B cell (primary cell): ENCODE measurements at regions not wholly inside any gene's neighbourhood (a gene's known extent, or its start where the extent isn't known, plus 50 kb on each side); places are given as distances from the start of the nearest gene placed in this dataset.

Experiments used
- ATAC-seq: fragments of 200-7000 bp; cut with Tn5 transposase; one replicate; pipeline ENCODE4 v1.10.0; 2021; ENCODE audit warnings: low read depth, mild to moderate bottlenecking, moderate number of reproducible peaks, moderate library complexity
- CTCF ChIA-PET: fragments of 350-600 bp; sonication (Branson Sonifier 250); formaldehyde crosslinking; loops from one replicate; lab custom pipeline; 2021; ENCODE audit warnings: antibody characterized with exemption, inconsistent platforms; lab: Charles Lee
- POLR2A ChIA-PET: fragments of 350-600 bp; sonication (Branson Sonifier 250); formaldehyde crosslinking; loops from one replicate; lab custom pipeline; 2021; ENCODE audit warnings: antibody characterized with exemption; lab: Charles Lee
- DNase-seq: peaks from one replicate; pipeline ENCODE4 v3.0.0; 2013
- H2AFZ ChIP-seq: 2 replicates; pipeline ENCODE4 v1.6.1; 2012; ENCODE audit warnings: mild to moderate bottlenecking, low read depth, low read length; ENCODE audit not compliant: insufficient read depth, poor library complexity, severe bottlenecking
- H3K27ac ChIP-seq, 2 donors: 1 replicate in 1 of 2; 2 replicates in 1 of 2; pipeline ENCODE4 v1.5.1; 2012 to 2013; ENCODE audit warnings: low read length in 2 of 2, mild to moderate bottlenecking in 2 of 2, moderate library complexity in 1 of 2
- H3K27me3 ChIP-seq, 4 experiments: fragments of 200-600 bp in 1 of 4; sonication (generic) in 1 of 4; replicated peaks in 1 of 4; 1 replicate in 2 of 4; 2 replicates in 2 of 4; pipeline versions ENCODE4 v1.6.1 to v1.7.0; 2013 to 2016; ENCODE audit warnings: low read length in 3 of 4, mild to moderate bottlenecking in 2 of 4, mixed read lengths in 1 of 4, moderate library complexity in 1 of 4; ENCODE audit not compliant: insufficient read depth in 4 of 4, control insufficient read depth in 3 of 4; ENCODE audit errors: control extremely low read depth in 1 of 4
- H3K36me3 ChIP-seq, 2 experiments: replicated peaks in 1 of 2; 1 replicate in 1 of 2; 2 replicates in 1 of 2; pipeline versions ENCODE4 v1.6.1 to v1.7.1; 2013; ENCODE audit warnings: low read length in 1 of 2; ENCODE audit not compliant: insufficient read depth in 2 of 2, control insufficient read depth in 1 of 2; ENCODE audit errors: control extremely low read depth in 1 of 2, extremely low read depth in 1 of 2
- H3K4me1 ChIP-seq, 2 donors: fragments of 200-600 bp in 1 of 2; sonication (generic) in 1 of 2; 1 replicate in 1 of 2; 2 replicates in 1 of 2; pipeline versions ENCODE4 v1.5.1 to v1.6.1; 2013 to 2017; ENCODE audit warnings: low read length in 2 of 2; ENCODE audit not compliant: control insufficient read depth in 2 of 2, insufficient read depth in 2 of 2
- H3K4me2 ChIP-seq: replicated peaks from 2 replicates; pipeline ENCODE3; 2012; ENCODE audit warnings: mild to moderate bottlenecking, low read depth, low read length; ENCODE audit not compliant: poor library complexity, severe bottlenecking
- H3K4me3 ChIP-seq, 5 experiments: fragments of 200-600 bp in 1 of 5; sonication (generic) in 1 of 5; 1 replicate in 3 of 5; 2 replicates in 2 of 5; pipeline versions ENCODE4 v1.5.1 to v1.7.0; 2011 to 2016; ENCODE audit warnings: low read length in 4 of 5, mild to moderate bottlenecking in 4 of 5, low read depth in 2 of 5, control low read depth in 1 of 5, moderate library complexity in 1 of 5; ENCODE audit not compliant: insufficient read depth in 1 of 5; ENCODE audit errors: control extremely low read depth in 1 of 5, extremely low read depth in 1 of 5
- H3K79me2 ChIP-seq: fragments of 200-600 bp; sonication (generic); one replicate; pipeline ENCODE4 v1.6.0; 2016; ENCODE audit warnings: low read length; ENCODE audit not compliant: control insufficient read depth, insufficient read depth
- H3K9ac ChIP-seq: fragments of 200-600 bp; sonication (generic); 2 replicates; pipeline ENCODE4 v1.6.1; 2017; ENCODE audit warnings: mild to moderate bottlenecking, low read length, moderate library complexity
- H3K9me3 ChIP-seq, 3 donors: one replicate each; pipeline versions ENCODE4 v1.6.1 to v1.7.1; 2013; ENCODE audit warnings: low read length in 2 of 3; ENCODE audit not compliant: control insufficient read depth in 2 of 3, insufficient read depth in 1 of 3; ENCODE audit errors: control extremely low read depth in 1 of 3
- H4K20me1 ChIP-seq: 2 replicates; pipeline ENCODE4 v1.6.0; 2012; ENCODE audit warnings: mild to moderate bottlenecking, low read length; ENCODE audit not compliant: insufficient read depth, control insufficient read depth, poor library complexity, severe bottlenecking
- H3K27ac Mint-ChIP-seq: one replicate; pipeline ENCODE4 v1.8.0; 2021; ENCODE audit warnings: mixed read lengths
- H3K27me3 Mint-ChIP-seq: one replicate; pipeline ENCODE4 v1.8.0; 2021; ENCODE audit warnings: mixed read lengths
- H3K4me1 Mint-ChIP-seq: one replicate; pipeline ENCODE4 v1.8.0; 2021; ENCODE audit warnings: mixed read lengths
- H3K4me3 Mint-ChIP-seq: one replicate; pipeline ENCODE4 v1.8.0; 2021; ENCODE audit warnings: mixed read lengths
- H3K9me3 Mint-ChIP-seq: one replicate; pipeline ENCODE4 v1.8.0; 2022; ENCODE audit warnings: mixed read lengths; ENCODE audit not compliant: insufficient read depth
- EZH2 ChIP-seq: IDR thresholded peaks from 2 replicates; pipeline ENCODE4 v1.6.1; 2012; ENCODE audit warnings: borderline replicate concordance, low read depth, mild to moderate bottlenecking, moderate library complexity, low read length; ENCODE audit not compliant: insufficient read depth, poor library complexity, severe bottlenecking
- WGBS: methylation state at CpG from one replicate; pipeline ENCODE4 v1.1.5; 2013; ENCODE audit warnings: missing lambda C conversion rate; ENCODE audit not compliant: insufficient coverage; 5-methylcytosine and 5-hydroxymethylcytosine counted together
- intact Hi-C: fragments of 100-400 bp; cut with micrococcal nuclease; formaldehyde crosslinking; loops from one replicate; pipeline ENCODE4 v1.10.0; 2022
- TF ChIP-seq, protein P1 (sequence below): fragments of 200-600 bp; IDR thresholded peaks from one replicate; pipeline ENCODE4 v1.8.0; 2022; ENCODE audit warnings: antibody characterized with exemption, mild to moderate bottlenecking

DNA sequence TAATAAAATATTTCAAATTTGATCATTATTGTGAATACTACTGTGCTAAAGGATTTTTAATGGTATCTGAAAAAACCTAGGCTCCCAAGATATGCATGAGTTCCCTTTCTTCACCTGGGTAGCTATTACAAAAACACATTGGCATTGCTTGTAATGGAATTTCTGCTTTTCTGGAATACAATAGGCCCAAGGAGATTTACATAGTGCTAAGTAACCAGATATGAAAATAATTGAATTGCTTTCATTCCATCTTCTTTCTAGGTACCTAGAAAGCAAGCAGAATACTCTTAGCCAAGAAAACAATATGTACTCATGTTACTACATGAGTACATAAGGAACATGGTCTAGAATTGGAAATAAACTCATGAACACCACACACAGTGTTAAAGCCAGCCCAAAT lies 291.9 kb downstream of the KCNC2 start:
- peaks cover 0 to 7% (median 0%) of the 10 kb centered on the region in 3 donors for H3K9me3 ChIP-seq
- H3K27ac Mint-ChIP-seq = no peak overlapping the region
- no peak overlapping the region for H3K4me2 ChIP-seq

DNA sequence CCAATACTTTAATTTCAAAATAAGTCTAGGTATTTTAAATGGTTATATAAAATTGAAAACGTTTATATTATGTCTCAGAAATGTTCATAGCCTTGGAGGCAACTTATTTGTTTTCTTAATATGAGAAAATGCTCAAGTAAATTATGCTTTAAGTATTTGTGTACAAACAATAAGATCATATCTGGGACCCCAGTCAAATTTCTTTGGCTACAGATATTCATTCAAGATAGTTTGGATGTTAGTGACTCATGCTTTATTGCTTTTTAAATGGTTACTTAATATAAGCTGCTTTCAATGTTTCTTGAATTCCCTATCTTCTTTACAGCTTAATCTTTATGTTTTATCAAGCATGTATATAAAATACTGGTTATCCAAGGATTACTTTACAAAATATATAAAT lies 291.3 kb downstream of the KCNC2 start:
- H3K27ac ChIP-seq = no peak overlapping the region
- H4K20me1 ChIP-seq = no peaks in the 10 kb centered on the region
- intact Hi-C loops = no loop called here
- H3K36me3 ChIP-seq = no peaks in the 10 kb centered on the region
- Mint-ChIP-seq H3K4me3 (no peak overlapping the region), H3K27me3 (no peaks in the 10 kb centered on the region), H3K27ac (no peak overlapping the region), H3K4me1 (no peaks in the 10 kb centered on the region), H3K9me3 (peaks cover 8% of the 10 kb centered on the region)
- no CpG with 5 or more reads among the region's 1 CpG for WGBS
- no peak overlapping the region for H3K4me3 ChIP-seq
- POLR2A ChIA-PET = no interaction called here
- TF ChIP-seq EZH2 = no peak
- TF ChIP-seq, protein P1, sequence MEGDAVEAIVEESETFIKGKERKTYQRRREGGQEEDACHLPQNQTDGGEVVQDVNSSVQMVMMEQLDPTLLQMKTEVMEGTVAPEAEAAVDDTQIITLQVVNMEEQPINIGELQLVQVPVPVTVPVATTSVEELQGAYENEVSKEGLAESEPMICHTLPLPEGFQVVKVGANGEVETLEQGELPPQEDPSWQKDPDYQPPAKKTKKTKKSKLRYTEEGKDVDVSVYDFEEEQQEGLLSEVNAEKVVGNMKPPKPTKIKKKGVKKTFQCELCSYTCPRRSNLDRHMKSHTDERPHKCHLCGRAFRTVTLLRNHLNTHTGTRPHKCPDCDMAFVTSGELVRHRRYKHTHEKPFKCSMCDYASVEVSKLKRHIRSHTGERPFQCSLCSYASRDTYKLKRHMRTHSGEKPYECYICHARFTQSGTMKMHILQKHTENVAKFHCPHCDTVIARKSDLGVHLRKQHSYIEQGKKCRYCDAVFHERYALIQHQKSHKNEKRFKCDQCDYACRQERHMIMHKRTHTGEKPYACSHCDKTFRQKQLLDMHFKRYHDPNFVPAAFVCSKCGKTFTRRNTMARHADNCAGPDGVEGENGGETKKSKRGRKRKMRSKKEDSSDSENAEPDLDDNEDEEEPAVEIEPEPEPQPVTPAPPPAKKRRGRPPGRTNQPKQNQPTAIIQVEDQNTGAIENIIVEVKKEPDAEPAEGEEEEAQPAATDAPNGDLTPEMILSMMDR = no peak
- no peaks in the 10 kb centered on the region for H3K79me2 ChIP-seq
- H3K4me2 ChIP-seq = no peak overlapping the region
- no peak for DNase-seq
- no peak overlapping the region for H2AFZ ChIP-seq
- H3K4me1 ChIP-seq = no peaks in the 10 kb centered on the region
- no peaks in the 10 kb centered on the region for H3K27me3 ChIP-seq
- H3K9ac ChIP-seq = no peak overlapping the region
- H3K9me3 ChIP-seq = peaks cover 0 to 9% (median 0%) of the 10 kb centered on the region in 3 donors
- ATAC-seq = no peak
- CTCF ChIA-PET = no interaction called here

More for the DNA sequence above, 291.9 kb downstream of the KCNC2 start:
- no peak for TF ChIP-seq EZH2
- TF ChIP-seq, protein P1 = no peak
- ChIA-PET CTCF (no interaction called here), POLR2A (no interaction called here)
- Histone ChIP-seq H3K27me3 (no peaks in the 10 kb centered on the region), H4K20me1 (no peaks in the 10 kb centered on the region), H3K36me3 (no peaks in the 10 kb centered on the region), H3K79me2 (no peaks in the 10 kb centered on the region), H3K4me3 (no peak overlapping the region), H3K9ac (no peak overlapping the region), H3K27ac (no peak overlapping the region), H3K4me1 (no peaks in the 10 kb centered on the region), H2AFZ (no peak overlapping the region)
- Mint-ChIP-seq H3K4me1 (no peaks in the 10 kb centered on the region), H3K4me3 (no peak overlapping the region), H3K9me3 (peaks cover 5% of the 10 kb centered on the region), H3K27me3 (no peaks in the 10 kb centered on the region)
- no peak for DNase-seq
- intact Hi-C loops = no loop called here
- no peak for ATAC-seq
